Caco-2 (cell line): ENCODE measurements at regions not wholly inside any gene's neighbourhood (a gene's known extent, or its start where the extent isn't known, plus 50 kb on each side); places are given as distances from the start of the nearest gene placed in this dataset.

Experiments used
- BruUV-seq: library from RNA; stranded (reverse); fragments of 400-500 nt; replicated peaks from 2 replicates; lab custom pipeline; 2021; lab: Mats Ljungman, UMichigan
- CTCF ChIA-PET: fragments of 300-600 bp; sonication (Branson Sonifier 250); formaldehyde crosslinking; loops from one replicate; lab custom pipeline; 2022; ENCODE audit warnings: antibody characterized with exemption; lab: Charles Lee
- POLR2A ChIA-PET: fragments of 300-600 bp; sonication (Branson Sonifier 250); formaldehyde crosslinking; loops from one replicate; lab custom pipeline; 2022; ENCODE audit warnings: antibody characterized with exemption; lab: Charles Lee
- DNase-seq, 2 experiments: peaks; one replicate each; pipeline versions ENCODE4 v3.0.0 to v3.0.0-alpha.2; 2020 to 2022
- H3K27me3 ChIP-seq: replicated peaks from 2 replicates; pipeline ENCODE4 v1.6.0; 2011; ENCODE audit warnings: low read length; ENCODE audit not compliant: control insufficient read depth, insufficient read depth
- H3K36me3 ChIP-seq: 2 replicates; pipeline ENCODE4 v1.5.1; 2011; ENCODE audit warnings: low read length; ENCODE audit not compliant: control insufficient read depth, insufficient read depth
- H3K4me1 ChIP-seq: fragments of 250-450 bp; sonication (Bioruptor Pico); 2 replicates; pipeline ENCODE4 v1.5.1; 2020; ENCODE audit warnings: mild to moderate bottlenecking
- H3K4me3 ChIP-seq: 2 replicates; pipeline ENCODE4 v1.5.1; 2011; ENCODE audit warnings: low read depth, mild to moderate bottlenecking, control low read depth, low read length
- H3K9me3 ChIP-seq: fragments of 250-450 bp; sonication (Bioruptor Pico); 2 replicates; pipeline ENCODE4 v1.5.1; 2020; ENCODE audit warnings: mild to moderate bottlenecking, moderate library complexity
- H3K27ac Mint-ChIP-seq: one replicate; pipeline ENCODE4 v1.8.0; 2022; ENCODE audit warnings: mixed read lengths; ENCODE audit not compliant: unreplicated experiment
- H3K27me3 Mint-ChIP-seq: one replicate; pipeline ENCODE4 v1.8.0; 2022; ENCODE audit warnings: mixed read lengths; ENCODE audit not compliant: insufficient read depth, unreplicated experiment
- H3K36me3 Mint-ChIP-seq: one replicate; pipeline ENCODE4 v1.8.0; 2022; ENCODE audit warnings: mild to moderate bottlenecking, mixed read lengths; ENCODE audit not compliant: insufficient read depth, unreplicated experiment
- H3K4me1 Mint-ChIP-seq: one replicate; pipeline ENCODE4 v1.8.0; 2022; ENCODE audit warnings: low read depth, mixed read lengths; ENCODE audit not compliant: unreplicated experiment
- H3K4me3 Mint-ChIP-seq: one replicate; pipeline ENCODE4 v1.8.0; 2022; ENCODE audit warnings: mild to moderate bottlenecking, moderate library complexity, mixed read lengths; ENCODE audit not compliant: unreplicated experiment
- H3K9me3 Mint-ChIP-seq: one replicate; pipeline ENCODE4 v1.8.0; 2022; ENCODE audit warnings: mixed read lengths; ENCODE audit not compliant: unreplicated experiment
- intact Hi-C: fragments of 100-400 bp; cut with micrococcal nuclease; formaldehyde crosslinking; loops from one replicate; pipeline ENCODE4 v1.10.0; 2022; ENCODE audit not compliant: unreplicated experiment
- TF ChIP-seq, protein P1 (sequence below), 2 experiments: fragments of 200-600 bp in 1 of 2; IDR thresholded peaks; 1 replicate in 1 of 2; 2 replicates in 1 of 2; pipeline versions ENCODE4 v1.5.1 to v1.8.0; 2011 to 2022; ENCODE audit warnings: antibody characterized with exemption in 1 of 2, control low read depth in 1 of 2, inconsistent platforms in 1 of 2, low read depth in 1 of 2, low read length in 1 of 2, mild to moderate bottlenecking in 1 of 2, moderate library complexity in 1 of 2; ENCODE audit not compliant: insufficient read depth in 1 of 2, severe bottlenecking in 1 of 2, unreplicated experiment in 1 of 2

DNA sequence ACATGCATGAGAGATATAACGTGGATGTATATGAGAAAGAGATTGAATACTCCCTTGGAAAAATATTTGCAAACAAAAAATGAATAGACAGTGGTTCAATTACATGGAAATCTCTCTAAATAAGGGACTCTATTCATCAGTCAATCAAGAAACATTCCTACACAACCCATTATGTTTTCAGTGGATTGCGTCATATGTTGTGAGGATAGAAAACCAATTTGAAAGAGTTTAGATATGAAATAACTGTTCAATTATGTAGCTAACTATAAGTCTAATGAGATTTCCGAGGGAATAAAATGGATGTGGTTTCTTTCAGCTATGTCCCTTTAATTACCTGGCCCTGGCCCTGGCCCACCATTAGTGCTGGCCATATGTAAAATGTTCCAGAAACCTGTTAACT lies 86.7 kb upstream of the TMCO5A start:
- H3K9me3 Mint-ChIP-seq: no peaks in the 10 kb centered on the region
- BruUV-seq: no TSS peak
- no peaks in the 10 kb centered on the region for H3K9me3 ChIP-seq
- no peak for DNase-seq
- intact Hi-C loops: no loop called here
- H3K27me3 Mint-ChIP-seq: peaks cover 8% of the 10 kb centered on the region
- TF ChIP-seq, protein P1, sequence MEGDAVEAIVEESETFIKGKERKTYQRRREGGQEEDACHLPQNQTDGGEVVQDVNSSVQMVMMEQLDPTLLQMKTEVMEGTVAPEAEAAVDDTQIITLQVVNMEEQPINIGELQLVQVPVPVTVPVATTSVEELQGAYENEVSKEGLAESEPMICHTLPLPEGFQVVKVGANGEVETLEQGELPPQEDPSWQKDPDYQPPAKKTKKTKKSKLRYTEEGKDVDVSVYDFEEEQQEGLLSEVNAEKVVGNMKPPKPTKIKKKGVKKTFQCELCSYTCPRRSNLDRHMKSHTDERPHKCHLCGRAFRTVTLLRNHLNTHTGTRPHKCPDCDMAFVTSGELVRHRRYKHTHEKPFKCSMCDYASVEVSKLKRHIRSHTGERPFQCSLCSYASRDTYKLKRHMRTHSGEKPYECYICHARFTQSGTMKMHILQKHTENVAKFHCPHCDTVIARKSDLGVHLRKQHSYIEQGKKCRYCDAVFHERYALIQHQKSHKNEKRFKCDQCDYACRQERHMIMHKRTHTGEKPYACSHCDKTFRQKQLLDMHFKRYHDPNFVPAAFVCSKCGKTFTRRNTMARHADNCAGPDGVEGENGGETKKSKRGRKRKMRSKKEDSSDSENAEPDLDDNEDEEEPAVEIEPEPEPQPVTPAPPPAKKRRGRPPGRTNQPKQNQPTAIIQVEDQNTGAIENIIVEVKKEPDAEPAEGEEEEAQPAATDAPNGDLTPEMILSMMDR (IDR thresholded peaks at IDR 0.05; ENCODE audit: insufficient read depth in 1 of 2, low read depth in 1 of 2, low read length in 1 of 2, severe bottlenecking in 1 of 2, unreplicated experiment in 1 of 2): no peak
- no peak overlapping the region for H3K4me3 Mint-ChIP-seq
- no peaks in the 10 kb centered on the region for H3K27me3 ChIP-seq
- H3K4me1 ChIP-seq: no peaks in the 10 kb centered on the region
- no peak overlapping the region for H3K4me3 ChIP-seq
- no peaks in the 10 kb centered on the region for H3K4me1 Mint-ChIP-seq
- H3K36me3 ChIP-seq: no peaks in the 10 kb centered on the region
- H3K36me3 Mint-ChIP-seq: no peaks in the 10 kb centered on the region
- POLR2A ChIA-PET: no interaction called here
- no peak overlapping the region for H3K27ac Mint-ChIP-seq
- CTCF ChIA-PET: no interaction called here

DNA sequence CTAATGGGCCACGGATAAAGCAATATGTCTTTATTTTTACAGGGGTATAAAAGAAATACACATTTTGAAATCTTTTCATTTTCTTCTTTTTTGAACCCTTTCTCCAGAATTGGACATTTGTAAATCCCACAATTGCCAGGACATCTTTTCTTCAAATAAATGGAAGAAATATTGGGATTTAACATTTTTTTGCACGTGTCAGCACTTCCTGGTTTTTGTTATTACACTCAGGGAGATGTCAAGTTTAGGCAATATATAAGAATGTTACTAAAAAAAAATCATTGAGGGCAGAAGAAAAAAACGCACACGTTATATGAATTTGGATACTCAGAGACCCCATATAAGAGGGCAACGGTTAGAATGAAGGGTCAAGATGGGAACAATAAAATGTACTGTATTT lies 78.3 kb upstream of the TMCO5A start:
- H3K9me3 Mint-ChIP-seq: no peaks in the 10 kb centered on the region
- ChIA-PET POLR2A (no interaction called here), CTCF (no interaction called here)
- no TSS peak for BruUV-seq
- Histone ChIP-seq H3K27me3 (no peaks in the 10 kb centered on the region), H3K4me1 (no peaks in the 10 kb centered on the region), H3K36me3 (no peaks in the 10 kb centered on the region), H3K9me3 (no peaks in the 10 kb centered on the region), H3K4me3 (no peak overlapping the region)
- no peaks in the 10 kb centered on the region for H3K4me1 Mint-ChIP-seq
- no peaks in the 10 kb centered on the region for H3K36me3 Mint-ChIP-seq
- intact Hi-C loops: no loop called here
- DNase-seq: no peak
- no peak overlapping the region for H3K27ac Mint-ChIP-seq
- peaks cover 10% of the 10 kb centered on the region for H3K27me3 Mint-ChIP-seq
- no peak overlapping the region for H3K4me3 Mint-ChIP-seq
- TF ChIP-seq, protein P1 (IDR thresholded peaks at IDR 0.05; ENCODE audit: insufficient read depth in 1 of 2, low read depth in 1 of 2, low read length in 1 of 2, severe bottlenecking in 1 of 2, unreplicated experiment in 1 of 2): no peak

DNA sequence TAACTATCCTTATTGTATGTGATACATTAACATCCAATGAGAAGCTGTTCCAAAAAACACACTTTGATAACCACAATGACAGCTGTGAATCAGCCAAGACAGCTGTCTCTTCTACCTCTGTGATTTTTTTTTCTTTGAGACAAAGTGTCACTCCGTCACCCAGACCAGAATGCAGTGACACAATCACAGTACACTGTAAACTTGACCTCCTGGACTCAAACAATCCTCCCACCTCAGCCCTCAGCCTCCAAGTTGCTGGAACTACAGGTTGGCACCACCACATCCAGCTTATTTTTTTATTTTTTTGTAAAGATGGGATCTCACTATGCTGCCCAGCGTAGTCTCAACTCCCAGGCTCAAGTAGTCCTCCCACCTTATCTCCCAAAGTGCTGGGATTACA lies 73.5 kb upstream of the TMCO5A start:
- POLR2A ChIA-PET: no interaction called here
- TF ChIP-seq, protein P1 (IDR thresholded peaks at IDR 0.05; ENCODE audit: insufficient read depth in 1 of 2, low read depth in 1 of 2, low read length in 1 of 2, severe bottlenecking in 1 of 2, unreplicated experiment in 1 of 2): no peak
- no peak overlapping the region for H3K27ac Mint-ChIP-seq
- CTCF ChIA-PET: no interaction called here
- Histone ChIP-seq H3K4me1 (no peaks in the 10 kb centered on the region), H3K9me3 (no peaks in the 10 kb centered on the region), H3K4me3 (no peak overlapping the region), H3K36me3 (no peaks in the 10 kb centered on the region), H3K27me3 (no peaks in the 10 kb centered on the region)
- intact Hi-C loops: no loop called here
- no TSS peak for BruUV-seq
- peaks cover 2% of the 10 kb centered on the region for H3K27me3 Mint-ChIP-seq
- no peaks in the 10 kb centered on the region for H3K36me3 Mint-ChIP-seq
- no peak overlapping the region for H3K4me3 Mint-ChIP-seq
- DNase-seq: no peak
- peaks cover 15% of the 10 kb centered on the region for H3K9me3 Mint-ChIP-seq
- H3K4me1 Mint-ChIP-seq: no peaks in the 10 kb centered on the region
